Stomach (tissue), 8 donors: ENCODE measurements at regions not wholly inside any gene's neighbourhood (a gene's known extent, or its start where the extent isn't known, plus 50 kb on each side); places are given as distances from the start of the nearest gene placed in this dataset.
"Not testable (repeated sequence)": the region's sequence is repeated elsewhere in the genome, so short reads cannot be mapped to it uniquely, and the experiment has no call there.

Source experiments
- DNase-seq, 2 donors: peaks; one replicate each; pipeline versions ENCODE4 v3.0.0 to v3.0.0-alpha.2; 2013 to 2019
- H3K27ac ChIP-seq, 5 donors: fragments of 200-600 bp in 4 of 5; sonication (generic) in 4 of 5; one replicate each; pipeline ENCODE4 v1.5.1; 2013 to 2019; ENCODE audit warnings: mild to moderate bottlenecking in 1 of 5, moderate library complexity in 1 of 5
- H3K27me3 ChIP-seq, 3 donors: fragments of 200-600 bp; sonication (generic); one replicate each; pipeline ENCODE4 v1.5.1; 2017 to 2019; ENCODE audit warnings: mixed run types in 1 of 3
- H3K36me3 ChIP-seq, 4 donors: fragments of 200-600 bp; sonication (generic); 1 replicate in 3 of 4; 2 replicates in 1 of 4; pipeline ENCODE4 v1.5.1; 2016 to 2019
- H3K4me1 ChIP-seq, 4 donors: fragments of 200-600 bp; sonication (generic); one replicate each; pipeline ENCODE4 v1.5.1; 2016 to 2019
- H3K4me3 ChIP-seq, 4 donors: fragments of 200-600 bp; sonication (generic) in 3 of 4; one replicate each; pipeline ENCODE4 v1.5.1; 2016 to 2019; ENCODE audit warnings: mild to moderate bottlenecking in 1 of 4
- H3K9me3 ChIP-seq, 4 donors: fragments of 200-600 bp; sonication (generic); one replicate each; pipeline ENCODE4 v1.5.1; 2016 to 2019
- CTCF ChIP-seq, 7 experiments: fragments of 450-650 bp in 4 of 7; fragments of 200-600 bp in 3 of 7; sonication (generic) in 3 of 7; IDR thresholded peaks; one replicate each; pipeline ENCODE4 v1.5.1; 2016 to 2019; ENCODE audit warnings: antibody characterized with exemption in 7 of 7, control low read depth in 2 of 7, mild to moderate bottlenecking in 1 of 7
- EP300 ChIP-seq: sonication (generic); formaldehyde crosslinking; IDR thresholded peaks from one replicate; pipeline ENCODE4 v1.6.1; 2017; ENCODE audit warnings: antibody characterized with exemption
- POLR2A ChIP-seq, 4 donors: fragments of 450-650 bp; IDR thresholded peaks; one replicate each; pipeline ENCODE4 v1.6.1; 2016; ENCODE audit warnings: antibody characterized with exemption in 4 of 4, control low read depth in 2 of 4, mild to moderate bottlenecking in 1 of 4, moderate library complexity in 1 of 4
- POLR2AphosphoS5 ChIP-seq, 3 donors: sonication (generic); formaldehyde crosslinking; IDR thresholded peaks; one replicate each; pipeline ENCODE4 v1.6.1; 2016; ENCODE audit warnings: antibody characterized with exemption in 3 of 3
- WGBS, 5 donors: extraction: QIAGEN DNeasy Blood & Tissue Kit in 3 of 5; methylation state at CpG; one replicate each; pipeline versions ENCODE4 v1.1.5 to v1.1.7; 2013 to 2018; 5-methylcytosine and 5-hydroxymethylcytosine counted together
- intact Hi-C: fragments of 100-400 bp; cut with DNase I; formaldehyde crosslinking; loops from one replicate; pipeline ENCODE4 v1.15.1; 2023; ENCODE audit warnings: low total_unique reads
- donor health status: healthy with polysubstance abuse.
- donor health status: Bipolar disorder and iron deficiency.
- donor health status: healthy.

- Histone ChIP-seq H3K27me3 (no peaks in the 10 kb centered on the region), H3K4me3 (no peak overlapping the region), H3K4me1 (peaks cover 0 to 13% (median 0%) of the 10 kb centered on the region in 4 donors), H3K36me3 (no peaks in the 10 kb centered on the region), H3K9me3 (no peaks in the 10 kb centered on the region), H3K27ac (no peak overlapping the region)
- WGBS, 5 donors, result 57 to 77% (median 71%) methylated on average over 3 of the region's 3 CpGs
- intact Hi-C loops, result no loop called here
- peak in 1 of 2 donors; percentile 41 for DNase-seq
- no peak for TF ChIP-seq POLR2AphosphoS5 (IDR thresholded peaks at IDR 0.05)
- TF ChIP-seq EP300, result no peak
- TF ChIP-seq CTCF (IDR thresholded peaks at IDR 0.05), result no peak
- TF ChIP-seq POLR2A (IDR thresholded peaks at IDR 0.05), result no peak
These were observed 55.5 kb upstream of the DAAM1 start for GRCh38 chr14:59132796-59133494.

- Histone ChIP-seq H3K4me3 (no peak overlapping the region), H3K27me3 (no peaks in the 10 kb centered on the region), H3K27ac (no peak overlapping the region), H3K4me1 (peaks cover 0 to 13% (median 0%) of the 10 kb centered on the region in 4 donors), H3K36me3 (no peaks in the 10 kb centered on the region), H3K9me3 (no peaks in the 10 kb centered on the region)
- TF ChIP-seq EP300 (no peak), CTCF (IDR thresholded peaks at IDR 0.05) (no peak), POLR2A (IDR thresholded peaks at IDR 0.05) (no peak), POLR2AphosphoS5 (IDR thresholded peaks at IDR 0.05) (no peak)
- intact Hi-C loops, result no loop called here
- DNase-seq, result no peak
- 70 to 89% (median 78%) methylated on average over 4 of the region's 4 CpGs for WGBS, 5 donors
These were observed 54.8 kb upstream of the DAAM1 start for GRCh38 chr14:59133709-59134108.

- no peak for DNase-seq
- 79 to 89% (median 82%) methylated on average over 3 of the region's 3 CpGs for WGBS, 5 donors
- Histone ChIP-seq H3K4me1 (peaks cover 0 to 13% (median 0%) of the 10 kb centered on the region in 4 donors), H3K36me3 (no peaks in the 10 kb centered on the region), H3K4me3 (no peak overlapping the region), H3K27me3 (no peaks in the 10 kb centered on the region), H3K27ac (no peak overlapping the region), H3K9me3 (no peaks in the 10 kb centered on the region)
- TF ChIP-seq POLR2AphosphoS5 (IDR thresholded peaks at IDR 0.05) (no peak), EP300 (no peak), CTCF (IDR thresholded peaks at IDR 0.05) (no peak), POLR2A (IDR thresholded peaks at IDR 0.05) (no peak)
- intact Hi-C loops, result no loop called here
These were observed 54.2 kb upstream of the DAAM1 start for GRCh38 chr14:59134307-59134706.

GRCh38 chr14:59137256-59137655, 51.2 kb upstream of the DAAM1 start:
- intact Hi-C loops, result no loop called here

GRCh38 chr14:59138576-59138975, 49.9 kb upstream of the DAAM1 start:
- H3K27ac ChIP-seq, DNase-seq, intact Hi-C loops, H3K4me3 ChIP-seq, H3K4me1 ChIP-seq, H3K36me3 ChIP-seq, H3K27me3 ChIP-seq, H3K9me3 ChIP-seq: not testable (repeated sequence)
- WGBS, 5 donors, result 55 to 69% (median 64%) methylated on average over 5 of the region's 5 CpGs

More at GRCh38 chr14:59137256-59137655, 51.2 kb upstream of the DAAM1 start:
- no peaks in the 10 kb centered on the region for H3K9me3 ChIP-seq
- no peak for DNase-seq
- H3K36me3 ChIP-seq, result no peaks in the 10 kb centered on the region
- no peak overlapping the region for H3K27ac ChIP-seq
- no peaks in the 10 kb centered on the region for H3K27me3 ChIP-seq
- 88 to 100% (median 95%) methylated on average over 3 of the region's 3 CpGs for WGBS, 5 donors
- TF ChIP-seq EP300 (no peak), POLR2A (IDR thresholded peaks at IDR 0.05) (no peak), POLR2AphosphoS5 (IDR thresholded peaks at IDR 0.05) (no peak), CTCF (IDR thresholded peaks at IDR 0.05) (no peak)
- H3K4me1 ChIP-seq, result peaks cover 0 to 13% (median 0%) of the 10 kb centered on the region in 4 donors
- H3K4me3 ChIP-seq, result no peak overlapping the region
